ENCODE measurements at regions not wholly inside any gene's neighbourhood (a gene's known extent, or its start where the extent isn't known, plus 50 kb on each side); places are given as distances from the start of the nearest gene placed in this dataset.
"Not testable (repeated sequence)": the region's sequence is repeated elsewhere in the genome, so short reads cannot be mapped to it uniquely, and the experiment has no call there.

GRCh38 chr12:86647800-86648199, 391.6 kb upstream of the MGAT4C start:
- FAIRE-seq, result no peak

GRCh38 chr12:86634456-86635410, 378.5 kb upstream of the MGAT4C start:
- FAIRE-seq, result no peak

GRCh38 chr12:86627001-86627400, 370.8 kb upstream of the MGAT4C start:
- no peak for FAIRE-seq

GRCh38 chr12:86623267-86623666, 367.1 kb upstream of the MGAT4C start:
- FAIRE-seq, result no peak

GRCh38 chr12:86621957-86622356, 365.8 kb upstream of the MGAT4C start:
- FAIRE-seq, result no peak

GRCh38 chr12:86613311-86613710, 357.1 kb upstream of the MGAT4C start:
- no peak for FAIRE-seq

- FAIRE-seq, result no peak
Measured at GRCh38 chr12:86608638-86609037, 352.4 kb upstream of the MGAT4C start.

GRCh38 chr12:86601550-86602308, 345.5 kb upstream of the MGAT4C start:
- no peak for FAIRE-seq

- FAIRE-seq, result no peak
Measured at GRCh38 chr12:86600664-86601231, 344.6 kb upstream of the MGAT4C start.

GRCh38 chr12:86597431-86597830, 341.2 kb upstream of the MGAT4C start:
- no peak for FAIRE-seq

GRCh38 chr12:86590296-86590695, 334.1 kb upstream of the MGAT4C start:
- FAIRE-seq, result no peak

- FAIRE-seq, result no peak
Measured at GRCh38 chr12:86574143-86574542, 318.0 kb upstream of the MGAT4C start.

GRCh38 chr12:86572455-86572854, 316.3 kb upstream of the MGAT4C start:
- no peak for FAIRE-seq

- FAIRE-seq, result no peak
Measured at GRCh38 chr12:86565038-86565437, 308.8 kb upstream of the MGAT4C start.

- not testable (repeated sequence) for FAIRE-seq
Measured at GRCh38 chr12:86555491-86555890, 299.3 kb upstream of the MGAT4C start.

- FAIRE-seq, result no peak
Measured at GRCh38 chr12:86551146-86551571, 295.0 kb upstream of the MGAT4C start.

- FAIRE-seq, result no peak
Measured at GRCh38 chr12:86550218-86551145, 294.3 kb upstream of the MGAT4C start.

GRCh38 chr12:86543716-86544115, 287.5 kb upstream of the MGAT4C start:
- FAIRE-seq, result no peak

- no peak for FAIRE-seq
Measured at GRCh38 chr12:86530996-86531655, 274.9 kb upstream of the MGAT4C start.

GRCh38 chr12:86526060-86526595, 269.9 kb upstream of the MGAT4C start:
- no peak for FAIRE-seq

GRCh38 chr12:86523844-86524243, 267.7 kb upstream of the MGAT4C start:
- FAIRE-seq, result no peak

GRCh38 chr12:86521870-86522269, 265.7 kb upstream of the MGAT4C start:
- no peak for FAIRE-seq

Measured in A204.1 (cell line).